CD8-positive, alpha-beta memory T cell (primary cell): ENCODE measurements at regions not wholly inside any gene's neighbourhood (a gene's known extent, or its start where the extent isn't known, plus 50 kb on each side); places are given as distances from the start of the nearest gene placed in this dataset.

Source experiments
- CTCF ChIA-PET: fragments of 350-600 bp; sonication (Branson Sonifier 250); formaldehyde crosslinking; loops from one replicate; lab custom pipeline; 2021; ENCODE audit warnings: antibody characterized with exemption; lab: Charles Lee
- POLR2A ChIA-PET: fragments of 350-600 bp; sonication (Branson Sonifier 250); formaldehyde crosslinking; loops from one replicate; lab custom pipeline; 2021; ENCODE audit warnings: antibody characterized with exemption; lab: Charles Lee
- DNase-seq, 5 donors: peaks; one replicate each; pipeline versions ENCODE4 v3.0.0 to v3.0.0-alpha.2; 2020 to 2022; ENCODE audit warnings: mixed read lengths in 1 of 5
- H3K27ac ChIP-seq: one replicate; pipeline ENCODE4 v1.7.0; 2013; ENCODE audit warnings: low read depth, mild to moderate bottlenecking, low read length, moderate library complexity
- H3K27me3 ChIP-seq: 2 replicates; pipeline ENCODE4 v1.7.0; 2013; ENCODE audit warnings: low read length, mild to moderate bottlenecking; ENCODE audit not compliant: insufficient read depth, poor library complexity, severe bottlenecking
- H3K36me3 ChIP-seq: 2 replicates; pipeline ENCODE4 v1.7.0; 2013; ENCODE audit warnings: mild to moderate bottlenecking, low read length, moderate library complexity; ENCODE audit not compliant: insufficient read depth
- H3K4me1 ChIP-seq: 2 replicates; pipeline ENCODE4 v1.7.0; 2013; ENCODE audit warnings: mild to moderate bottlenecking, low read length, moderate library complexity; ENCODE audit not compliant: insufficient read depth
- H3K4me3 ChIP-seq: 2 replicates; pipeline ENCODE4 v1.7.0; 2013; ENCODE audit warnings: mild to moderate bottlenecking, low read length
- H3K9me3 ChIP-seq: 2 replicates; pipeline ENCODE4 v1.7.0; 2013; ENCODE audit warnings: mild to moderate bottlenecking, low read length
- H3K27ac Mint-ChIP-seq, 8 donors: one replicate each; pipeline ENCODE4 v1.8.0; 2020 to 2021; ENCODE audit warnings: mixed read lengths in 8 of 8, mild to moderate bottlenecking in 6 of 8, inconsistent platforms in 3 of 8, moderate library complexity in 3 of 8
- H3K27me3 Mint-ChIP-seq, 2 donors: one replicate each; pipeline ENCODE4 v1.8.0; 2020 to 2021; ENCODE audit warnings: mixed read lengths in 2 of 2, mild to moderate bottlenecking in 1 of 2, moderate library complexity in 1 of 2
- H3K36me3 Mint-ChIP-seq, 3 donors: one replicate each; pipeline ENCODE4 v1.8.0; 2020 to 2021; ENCODE audit warnings: mixed read lengths in 3 of 3, inconsistent platforms in 1 of 3, mild to moderate bottlenecking in 1 of 3
- H3K4me1 Mint-ChIP-seq, 3 donors: one replicate each; pipeline ENCODE4 v1.8.0; 2020 to 2021; ENCODE audit warnings: mixed read lengths in 3 of 3, inconsistent platforms in 1 of 3, mild to moderate bottlenecking in 1 of 3
- H3K4me3 Mint-ChIP-seq, 7 donors: one replicate each; pipeline ENCODE4 v1.8.0; 2020 to 2021; ENCODE audit warnings: mixed read lengths in 7 of 7, mild to moderate bottlenecking in 6 of 7, moderate library complexity in 4 of 7, inconsistent platforms in 2 of 7
- H3K9me3 Mint-ChIP-seq, 5 donors: one replicate each; pipeline ENCODE4 v1.8.0; 2020 to 2022; ENCODE audit warnings: mixed read lengths in 5 of 5, mild to moderate bottlenecking in 3 of 5, moderate library complexity in 2 of 5, inconsistent platforms in 1 of 5

DNA sequence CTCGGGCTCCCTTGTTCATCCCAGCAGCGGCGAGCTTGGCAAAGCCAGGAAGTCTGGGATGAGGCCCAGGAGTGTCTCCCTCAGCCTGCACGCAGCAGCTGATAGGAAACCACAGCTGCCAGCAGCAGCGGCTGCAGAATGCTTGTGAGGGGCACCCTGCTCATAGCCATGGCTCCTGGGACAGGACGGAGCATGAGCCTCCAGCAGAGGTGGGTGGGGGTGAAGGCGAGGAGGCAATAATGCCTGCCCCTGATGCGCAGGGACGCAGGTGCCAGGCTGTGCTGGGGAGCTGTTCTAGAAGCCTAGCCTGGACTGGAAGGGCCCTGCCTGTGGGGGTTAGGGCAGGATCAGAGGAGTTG, 157.9 kb downstream of the CD83 start:
- Mint-ChIP-seq H3K27ac (peak overlapping the region in 3 of 8 donors; percentile 11 to 52 (median 13)), H3K4me3 (no peak overlapping the region), H3K4me1 (peaks cover 43 to 49% (median 44%) of the 10 kb centered on the region in 3 donors), H3K9me3 (peaks cover 0 to 4% (median 0%) of the 10 kb centered on the region in 5 donors), H3K27me3 (peaks cover 0 to 4% of the 10 kb centered on the region in 2 donors), H3K36me3 (peaks cover 0 to 8% (median 1%) of the 10 kb centered on the region in 3 donors)
- Histone ChIP-seq H3K9me3 (no peaks in the 10 kb centered on the region), H3K4me3 (no peak overlapping the region), H3K4me1 (peaks cover 55% of the 10 kb centered on the region), H3K27me3 (no peaks in the 10 kb centered on the region), H3K27ac (no peak overlapping the region), H3K36me3 (no peaks in the 10 kb centered on the region)
- DNase-seq = no peak
- ChIA-PET POLR2A (no interaction called here), CTCF (no interaction called here)

DNA sequence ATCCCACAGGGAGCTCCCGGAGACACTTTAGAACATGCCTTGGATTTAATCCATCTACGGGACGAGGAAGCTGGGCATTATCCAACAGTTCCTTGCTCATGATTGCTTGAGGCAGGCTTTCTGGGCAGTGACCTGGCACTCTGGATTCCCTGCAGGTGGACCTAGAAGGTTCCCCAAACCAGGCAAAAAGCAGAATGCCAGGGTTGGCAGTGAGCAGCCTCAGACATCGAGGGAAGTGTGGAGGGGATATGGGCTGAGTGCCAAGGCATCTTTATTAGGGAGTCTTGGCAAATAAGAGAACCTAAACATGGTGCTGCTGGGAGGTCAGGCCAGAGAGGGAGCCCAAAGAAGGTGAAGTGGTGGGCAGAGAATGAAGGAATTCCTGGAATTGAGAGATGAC, 158.5 kb downstream of the CD83 start:
- peaks cover 40 to 47% (median 41%) of the 10 kb centered on the region in 3 donors for H3K4me1 Mint-ChIP-seq
- H3K27me3 Mint-ChIP-seq = peaks cover 0 to 4% of the 10 kb centered on the region in 2 donors
- H3K4me1 ChIP-seq = peaks cover 49% of the 10 kb centered on the region
- DNase-seq = no peak
- H3K9me3 ChIP-seq = no peaks in the 10 kb centered on the region
- no peak overlapping the region for H3K4me3 ChIP-seq
- ChIA-PET POLR2A (no interaction called here), CTCF (no interaction called here)
- peak overlapping the region in 4 of 7 donors; percentile 18 to 52 (median 32) for H3K4me3 Mint-ChIP-seq
- H3K27ac Mint-ChIP-seq = peak overlapping the region; percentile 7 to 98 (median 76)
- no peak overlapping the region for H3K27ac ChIP-seq
- H3K36me3 ChIP-seq = no peaks in the 10 kb centered on the region
- peaks cover 0 to 8% (median 1%) of the 10 kb centered on the region in 3 donors for H3K36me3 Mint-ChIP-seq
- H3K9me3 Mint-ChIP-seq = peaks cover 0 to 4% (median 0%) of the 10 kb centered on the region in 5 donors
- no peaks in the 10 kb centered on the region for H3K27me3 ChIP-seq

DNA sequence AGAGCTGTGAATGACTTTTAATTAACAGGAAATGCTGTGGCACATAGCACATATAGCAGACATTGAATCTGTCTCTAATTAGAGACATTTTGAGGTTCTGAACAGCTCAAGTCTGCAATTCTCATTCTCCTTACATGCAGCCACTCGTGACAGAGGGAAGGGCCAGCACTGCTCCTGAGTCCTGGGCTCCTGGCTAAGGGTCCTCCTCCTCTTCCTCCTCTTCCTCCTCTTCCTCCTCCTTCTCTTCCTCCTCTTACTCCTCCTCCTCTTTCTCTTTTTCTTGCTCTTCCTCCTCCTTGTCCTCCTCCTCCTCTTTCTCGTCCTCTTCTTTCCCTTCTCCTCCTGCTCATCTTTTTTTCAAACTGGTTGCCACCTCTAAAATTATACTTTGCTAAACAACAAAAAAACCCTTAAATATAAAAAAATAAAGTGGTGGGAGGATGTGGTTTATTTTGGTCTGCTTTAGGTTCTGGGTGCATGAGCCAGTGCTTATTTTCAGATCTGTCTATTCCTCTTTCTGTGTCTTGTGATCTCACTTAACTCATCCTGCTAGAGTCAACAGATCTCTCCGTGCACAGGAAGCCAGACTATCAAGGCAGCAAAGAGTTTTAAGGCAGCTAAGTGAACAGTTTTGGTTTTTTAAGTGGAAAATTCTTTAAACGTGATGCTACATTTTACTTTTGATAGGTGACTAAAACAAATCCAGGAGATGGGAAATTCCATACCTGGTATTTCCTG, 159.3 kb downstream of the CD83 start:
- Histone ChIP-seq H3K4me3 (peak overlapping the region; percentile 15), H3K27ac (no peak overlapping the region), H3K9me3 (no peaks in the 10 kb centered on the region), H3K36me3 (no peaks in the 10 kb centered on the region), H3K4me1 (peaks cover 42% of the 10 kb centered on the region), H3K27me3 (no peaks in the 10 kb centered on the region)
- Mint-ChIP-seq H3K27ac (peak overlapping the region; percentile 11 to 98 (median 88)), H3K27me3 (peaks cover 0 to 2% of the 10 kb centered on the region in 2 donors), H3K4me3 (peak overlapping the region in 6 of 7 donors; percentile 32 to 81 (median 69)), H3K9me3 (peaks cover 0 to 4% (median 0%) of the 10 kb centered on the region in 5 donors), H3K36me3 (peaks cover 0 to 8% (median 1%) of the 10 kb centered on the region in 3 donors), H3K4me1 (peaks cover 36 to 42% (median 36%) of the 10 kb centered on the region in 3 donors)
- DNase-seq = peak in 3 of 5 donors; percentile 58 to 81 (median 64)
- ChIA-PET POLR2A (no interaction called here), CTCF (interaction anchor here (0.8 kb wide), 1 partner anchor 12 kb away, joined by 3 read pairs; no protein-coding TSS in a partner anchor)

DNA sequence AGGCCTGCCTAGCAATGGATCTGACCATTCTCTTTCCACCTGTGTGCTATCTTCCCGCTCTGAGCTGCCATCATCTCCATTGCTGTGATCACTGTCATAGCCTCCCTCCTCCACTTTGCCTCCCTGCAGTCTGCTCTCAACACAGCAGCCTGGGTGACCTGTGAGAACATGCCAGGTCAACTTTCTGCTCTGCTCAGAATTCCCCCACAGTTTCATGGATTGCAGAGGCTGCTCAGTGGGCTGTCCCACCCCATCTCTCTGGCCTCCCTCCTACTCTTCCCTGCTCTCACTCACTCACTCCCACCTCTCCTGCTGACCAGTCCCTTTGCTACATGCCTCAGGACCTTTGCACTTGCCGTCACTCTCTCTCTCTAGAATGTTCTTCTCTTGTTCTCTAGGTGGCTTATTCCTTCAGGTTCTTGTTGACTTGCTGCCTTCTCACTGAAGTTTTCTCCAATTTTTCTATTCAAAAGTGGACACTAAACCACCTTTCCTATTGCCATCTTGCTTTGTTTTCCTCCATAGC, 159.9 kb downstream of the CD83 start:
- Mint-ChIP-seq H3K36me3 (peaks cover 0 to 5% (median 1%) of the 10 kb centered on the region in 3 donors), H3K27ac (peak overlapping the region; percentile 11 to 98 (median 88)), H3K27me3 (peaks cover 0 to 2% of the 10 kb centered on the region in 2 donors), H3K9me3 (peaks cover 0 to 4% (median 0%) of the 10 kb centered on the region in 5 donors), H3K4me1 (peaks cover 36 to 42% (median 36%) of the 10 kb centered on the region in 3 donors), H3K4me3 (peak overlapping the region in 6 of 7 donors; percentile 32 to 81 (median 69))
- CTCF ChIA-PET = interaction anchor here (0.8 kb wide), 1 partner anchor 12 kb away, joined by 3 read pairs; no protein-coding TSS in a partner anchor
- DNase-seq = no peak
- H3K9me3 ChIP-seq = no peaks in the 10 kb centered on the region
- H3K4me1 ChIP-seq = peaks cover 42% of the 10 kb centered on the region
- H3K27me3 ChIP-seq = no peaks in the 10 kb centered on the region
- H3K4me3 ChIP-seq = peak overlapping the region; percentile 15
- H3K27ac ChIP-seq = no peak overlapping the region
- POLR2A ChIA-PET = interaction anchor here (0.6 kb wide), 1 partner anchor 279 kb away, joined by 3 read pairs; no protein-coding TSS in a partner anchor
- H3K36me3 ChIP-seq = no peaks in the 10 kb centered on the region

DNA sequence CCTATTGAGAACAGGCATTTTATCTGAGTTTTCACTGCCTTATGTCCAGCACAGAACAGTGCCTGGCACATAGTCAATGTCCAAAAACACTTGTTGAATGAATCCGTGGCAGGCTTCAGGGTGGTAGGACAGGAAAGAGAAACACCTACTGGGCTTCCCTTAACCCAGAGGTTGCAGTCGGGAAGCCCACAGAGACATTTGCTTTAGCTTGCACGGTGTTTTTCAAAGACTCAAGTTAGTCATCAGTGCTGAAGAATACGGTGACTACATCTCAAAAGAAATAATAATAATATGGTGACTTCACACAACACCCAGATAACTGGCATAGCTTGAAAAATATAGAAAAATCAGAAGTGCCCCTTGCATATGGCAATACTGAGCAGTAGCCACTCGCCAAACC, 160.4 kb downstream of the CD83 start:
- H3K9me3 ChIP-seq = no peaks in the 10 kb centered on the region
- no peak overlapping the region for H3K4me3 ChIP-seq
- Mint-ChIP-seq H3K4me1 (peaks cover 36 to 42% (median 36%) of the 10 kb centered on the region in 3 donors), H3K4me3 (peak overlapping the region in 4 of 7 donors; percentile 32 to 81 (median 50)), H3K27ac (peak overlapping the region in 3 of 8 donors; percentile 7 to 98 (median 80)), H3K9me3 (peaks cover 0 to 4% (median 0%) of the 10 kb centered on the region in 5 donors), H3K27me3 (peaks cover 0 to 2% of the 10 kb centered on the region in 2 donors), H3K36me3 (peaks cover 0 to 5% (median 1%) of the 10 kb centered on the region in 3 donors)
- ChIA-PET POLR2A (interaction anchor here (0.6 kb wide), 1 partner anchor 279 kb away, joined by 3 read pairs; no protein-coding TSS in a partner anchor), CTCF (no interaction called here)
- H3K4me1 ChIP-seq = peaks cover 42% of the 10 kb centered on the region
- H3K36me3 ChIP-seq = no peaks in the 10 kb centered on the region
- H3K27me3 ChIP-seq = no peaks in the 10 kb centered on the region
- H3K27ac ChIP-seq = no peak overlapping the region
- DNase-seq = no peak

DNA sequence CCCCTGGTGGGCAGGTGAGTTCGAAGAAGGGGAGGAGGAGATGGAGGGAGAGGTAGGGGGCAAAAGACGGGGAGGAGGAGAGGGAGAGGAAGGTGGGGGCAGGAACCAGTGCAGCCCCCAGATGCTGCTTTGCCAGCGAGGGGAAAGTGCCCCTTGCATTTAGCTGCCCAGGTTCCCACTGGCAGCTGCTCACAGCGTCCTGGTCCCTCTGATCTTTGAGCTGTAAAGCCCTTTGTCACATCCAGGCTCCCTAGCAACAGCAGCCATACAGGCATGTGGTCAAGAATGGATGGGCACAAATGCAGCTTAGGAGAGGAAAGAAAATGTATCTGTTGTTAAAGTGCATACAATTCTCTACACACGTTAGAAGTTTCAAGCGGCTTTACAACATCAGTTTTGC, 160.9 kb downstream of the CD83 start:
- Histone ChIP-seq H3K36me3 (no peaks in the 10 kb centered on the region), H3K27ac (no peak overlapping the region), H3K4me3 (no peak overlapping the region), H3K4me1 (peaks cover 42% of the 10 kb centered on the region), H3K9me3 (no peaks in the 10 kb centered on the region), H3K27me3 (no peaks in the 10 kb centered on the region)
- Mint-ChIP-seq H3K4me3 (no peak overlapping the region), H3K4me1 (peaks cover 36 to 42% (median 36%) of the 10 kb centered on the region in 3 donors), H3K27me3 (peaks cover 0 to 2% of the 10 kb centered on the region in 2 donors), H3K36me3 (peaks cover 0 to 5% (median 1%) of the 10 kb centered on the region in 3 donors), H3K27ac (no peak overlapping the region), H3K9me3 (peaks cover 0 to 4% (median 0%) of the 10 kb centered on the region in 5 donors)
- DNase-seq = no peak
- ChIA-PET CTCF (no interaction called here), POLR2A (no interaction called here)

DNA sequence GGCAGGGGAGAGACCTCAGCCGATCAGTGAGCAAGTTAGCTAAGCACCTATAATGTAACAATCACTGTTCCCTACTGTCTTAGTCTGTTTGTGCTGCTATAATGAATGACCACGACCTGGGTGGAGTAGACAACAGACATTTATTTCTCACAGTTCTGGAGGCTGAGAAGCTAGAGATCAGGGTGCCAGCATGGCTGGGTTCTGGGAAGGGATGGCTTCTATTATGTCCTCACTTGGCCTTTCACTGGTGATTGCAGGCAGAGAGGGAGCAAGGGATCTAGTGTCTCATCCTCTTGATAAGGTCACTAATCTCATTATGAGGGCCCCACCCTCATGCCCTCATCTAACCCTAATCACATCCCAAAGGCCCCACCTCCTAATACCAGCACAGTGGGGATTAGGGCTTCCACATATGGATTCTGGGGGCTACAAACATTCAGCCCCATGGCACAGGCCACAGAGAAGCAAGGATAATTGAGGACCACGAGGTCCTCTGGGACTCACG, 162.5 kb downstream of the CD83 start:
- no peaks in the 10 kb centered on the region for H3K36me3 ChIP-seq
- peaks cover 31 to 33% (median 32%) of the 10 kb centered on the region in 3 donors for H3K4me1 Mint-ChIP-seq
- no peaks in the 10 kb centered on the region for H3K9me3 ChIP-seq
- H3K27me3 Mint-ChIP-seq = peaks cover 0 to 2% of the 10 kb centered on the region in 2 donors
- no peak for DNase-seq
- H3K4me1 ChIP-seq = peaks cover 36% of the 10 kb centered on the region
- H3K27ac Mint-ChIP-seq = no peak overlapping the region
- no peak overlapping the region for H3K4me3 Mint-ChIP-seq
- peaks cover 0 to 4% (median 0%) of the 10 kb centered on the region in 5 donors for H3K9me3 Mint-ChIP-seq
- CTCF ChIA-PET = no interaction called here
- H3K36me3 Mint-ChIP-seq = peaks cover 0 to 5% (median 0%) of the 10 kb centered on the region in 3 donors
- no peaks in the 10 kb centered on the region for H3K27me3 ChIP-seq
- POLR2A ChIA-PET = no interaction called here
- no peak overlapping the region for H3K27ac ChIP-seq
- H3K4me3 ChIP-seq = no peak overlapping the region
